Natural killer cell (primary cell): ENCODE measurements at regions not wholly inside any gene's neighbourhood (a gene's known extent, or its start where the extent isn't known, plus 50 kb on each side); places are given as distances from the start of the nearest gene placed in this dataset.

Source experiments
- ATAC-seq, 3 donors: fragments of 150-1000 bp in 2 of 3; fragments of 200-7000 bp in 1 of 3; cut with Tn5 transposase; 1 replicate in 1 of 3; 2 replicates in 2 of 3; pipeline ENCODE4 v1.10.0; 2021; ENCODE audit warnings: mild to moderate bottlenecking in 2 of 3, moderate library complexity in 2 of 3
- DNase-seq, 2 donors: peaks; one replicate each; pipeline versions ENCODE4 v3.0.0 to v3.0.0-alpha.2; 2013 to 2021; ENCODE audit warnings: mixed read lengths in 1 of 2
- H3K27ac ChIP-seq: one replicate; pipeline ENCODE4 v1.5.1; 2013; ENCODE audit warnings: mild to moderate bottlenecking, low read length
- H3K27me3 ChIP-seq: one replicate; pipeline ENCODE4 v1.6.1; 2013; ENCODE audit warnings: low read length; ENCODE audit not compliant: control insufficient read depth, insufficient read depth
- H3K36me3 ChIP-seq: one replicate; pipeline ENCODE4 v1.6.1; 2013; ENCODE audit warnings: low read length; ENCODE audit not compliant: control insufficient read depth, insufficient read depth
- H3K4me1 ChIP-seq: one replicate; pipeline ENCODE4 v1.6.1; 2013; ENCODE audit warnings: low read length; ENCODE audit not compliant: control insufficient read depth, insufficient read depth
- H3K4me3 ChIP-seq: one replicate; pipeline ENCODE4 v1.5.1; 2013; ENCODE audit warnings: low read length
- H3K9me3 ChIP-seq: one replicate; pipeline ENCODE4 v1.6.1; 2013; ENCODE audit warnings: low read length; ENCODE audit not compliant: control insufficient read depth, insufficient read depth
- H3K27ac Mint-ChIP-seq, 2 donors: one replicate each; pipeline ENCODE4 v1.8.0; 2022; ENCODE audit warnings: mild to moderate bottlenecking in 2 of 2, mixed read lengths in 2 of 2, moderate library complexity in 1 of 2
- H3K27me3 Mint-ChIP-seq, 2 donors: one replicate each; pipeline ENCODE4 v1.8.0; 2022; ENCODE audit warnings: low read depth in 2 of 2, mixed read lengths in 2 of 2
- H3K36me3 Mint-ChIP-seq: one replicate; pipeline ENCODE4 v1.8.0; 2022; ENCODE audit warnings: mixed read lengths
- H3K4me1 Mint-ChIP-seq, 2 donors: one replicate each; pipeline ENCODE4 v1.8.0; 2022; ENCODE audit warnings: mixed read lengths in 2 of 2
- H3K4me3 Mint-ChIP-seq: one replicate; pipeline ENCODE4 v1.8.0; 2022; ENCODE audit warnings: mild to moderate bottlenecking, moderate library complexity, mixed read lengths
- H3K9me3 Mint-ChIP-seq, 2 donors: one replicate each; pipeline ENCODE4 v1.8.0; 2022; ENCODE audit warnings: mixed read lengths in 2 of 2
- whole genome bisulfite sequencing: methylation state at CpG from one replicate; pipeline ENCODE4 v1.1.7; 2013; ENCODE audit warnings: missing lambda C conversion rate; ENCODE audit not compliant: insufficient coverage; 5-methylcytosine and 5-hydroxymethylcytosine counted together
- intact Hi-C: fragments of 100-400 bp; cut with micrococcal nuclease; formaldehyde crosslinking; loops from one replicate; pipeline ENCODE4 v1.14.2; 2022
- TF ChIP-seq, protein P1 (sequence below): fragments of 200-600 bp; IDR thresholded peaks from one replicate; pipeline ENCODE4 v1.8.0; 2022; ENCODE audit warnings: antibody characterized with exemption

DNA sequence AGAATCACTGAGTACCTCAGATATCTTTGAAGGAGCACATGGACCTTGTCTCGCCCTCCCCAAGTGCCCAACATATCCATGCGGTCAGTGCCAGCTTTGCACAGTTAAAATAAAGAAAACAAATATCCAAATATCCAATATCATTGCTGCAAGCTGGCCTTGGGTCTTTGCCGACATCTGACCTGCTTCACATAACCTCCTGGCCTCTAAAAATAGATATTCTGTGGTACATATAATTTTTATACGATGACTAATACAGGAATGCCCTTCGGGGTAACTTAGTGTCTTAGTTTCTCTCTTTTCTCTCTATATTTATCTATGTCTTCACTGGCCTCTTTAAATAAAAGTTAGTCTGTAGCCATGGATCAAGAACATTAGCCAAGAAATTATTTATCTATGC lies 67.8 kb downstream of the MAF start:
- no peaks in the 10 kb centered on the region for H3K4me1 ChIP-seq
- H3K4me1 Mint-ChIP-seq = no peaks in the 10 kb centered on the region
- TF ChIP-seq, protein P1, sequence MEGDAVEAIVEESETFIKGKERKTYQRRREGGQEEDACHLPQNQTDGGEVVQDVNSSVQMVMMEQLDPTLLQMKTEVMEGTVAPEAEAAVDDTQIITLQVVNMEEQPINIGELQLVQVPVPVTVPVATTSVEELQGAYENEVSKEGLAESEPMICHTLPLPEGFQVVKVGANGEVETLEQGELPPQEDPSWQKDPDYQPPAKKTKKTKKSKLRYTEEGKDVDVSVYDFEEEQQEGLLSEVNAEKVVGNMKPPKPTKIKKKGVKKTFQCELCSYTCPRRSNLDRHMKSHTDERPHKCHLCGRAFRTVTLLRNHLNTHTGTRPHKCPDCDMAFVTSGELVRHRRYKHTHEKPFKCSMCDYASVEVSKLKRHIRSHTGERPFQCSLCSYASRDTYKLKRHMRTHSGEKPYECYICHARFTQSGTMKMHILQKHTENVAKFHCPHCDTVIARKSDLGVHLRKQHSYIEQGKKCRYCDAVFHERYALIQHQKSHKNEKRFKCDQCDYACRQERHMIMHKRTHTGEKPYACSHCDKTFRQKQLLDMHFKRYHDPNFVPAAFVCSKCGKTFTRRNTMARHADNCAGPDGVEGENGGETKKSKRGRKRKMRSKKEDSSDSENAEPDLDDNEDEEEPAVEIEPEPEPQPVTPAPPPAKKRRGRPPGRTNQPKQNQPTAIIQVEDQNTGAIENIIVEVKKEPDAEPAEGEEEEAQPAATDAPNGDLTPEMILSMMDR = no peak
- H3K27ac ChIP-seq = no peak overlapping the region
- intact Hi-C loops = no loop called here
- DNase-seq (no peak), ATAC-seq (no peak)
- no peak overlapping the region for H3K4me3 ChIP-seq
- 94% methylated on average over 3 of the region's 5 CpGs for WGBS
- H3K27ac Mint-ChIP-seq = no peak overlapping the region
- no peaks in the 10 kb centered on the region for H3K27me3 ChIP-seq
- no peaks in the 10 kb centered on the region for H3K27me3 Mint-ChIP-seq
- H3K36me3 Mint-ChIP-seq = no peaks in the 10 kb centered on the region
- no peaks in the 10 kb centered on the region for H3K9me3 Mint-ChIP-seq
- H3K4me3 Mint-ChIP-seq = no peak overlapping the region
- H3K9me3 ChIP-seq = no peaks in the 10 kb centered on the region
- no peaks in the 10 kb centered on the region for H3K36me3 ChIP-seq

DNA sequence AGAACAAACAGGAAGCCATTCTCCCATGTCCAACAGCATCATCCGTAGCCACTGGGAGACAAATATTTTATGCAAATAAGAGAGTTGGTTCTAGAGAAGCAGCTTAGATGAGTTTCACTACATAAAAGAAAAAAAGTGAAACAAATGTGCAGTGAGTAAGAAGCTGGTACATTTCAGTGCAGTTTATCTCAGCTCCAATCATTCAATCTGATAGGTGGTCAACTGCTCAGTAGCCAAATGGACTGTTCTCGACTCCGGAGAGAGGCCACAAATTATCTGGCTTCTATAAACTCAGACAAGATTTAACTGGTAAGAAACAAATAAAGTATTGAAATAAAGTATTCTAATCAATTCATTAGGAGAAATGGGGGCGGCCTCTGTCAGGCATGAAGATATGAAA lies 68.3 kb downstream of the MAF start:
- H3K27ac Mint-ChIP-seq = no peak overlapping the region
- Histone ChIP-seq H3K36me3 (no peaks in the 10 kb centered on the region), H3K4me3 (no peak overlapping the region), H3K27ac (no peak overlapping the region), H3K4me1 (no peaks in the 10 kb centered on the region), H3K9me3 (no peaks in the 10 kb centered on the region), H3K27me3 (no peaks in the 10 kb centered on the region)
- no peaks in the 10 kb centered on the region for H3K36me3 Mint-ChIP-seq
- intact Hi-C loops = no loop called here
- no peaks in the 10 kb centered on the region for H3K9me3 Mint-ChIP-seq
- H3K4me1 Mint-ChIP-seq = no peaks in the 10 kb centered on the region
- H3K4me3 Mint-ChIP-seq = no peak overlapping the region
- no peaks in the 10 kb centered on the region for H3K27me3 Mint-ChIP-seq
- ATAC-seq (no peak), DNase-seq (no peak)
- TF ChIP-seq, protein P1 = no peak
- WGBS = 100% methylated on average over 3 of the region's 4 CpGs

DNA sequence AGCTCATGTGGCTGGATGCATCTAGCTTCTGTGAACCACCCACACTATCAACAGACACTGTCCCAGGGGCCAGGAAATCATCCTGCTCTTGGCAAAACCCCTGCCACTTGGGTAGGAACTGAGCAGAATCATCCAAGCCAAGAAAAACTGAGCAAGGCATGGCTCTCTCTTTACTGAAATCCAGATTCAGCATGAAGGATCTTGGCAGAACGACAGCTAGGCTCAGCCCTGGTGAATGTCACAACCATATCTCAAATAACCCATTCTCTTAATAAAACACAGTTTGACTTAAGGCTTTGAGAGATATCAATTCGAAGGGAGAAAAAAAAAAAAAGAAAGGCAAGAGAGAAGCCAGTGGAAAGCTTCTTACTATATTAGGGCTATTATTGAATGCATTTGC lies 72.2 kb downstream of the MAF start:
- intact Hi-C loops = no loop called here
- 88% methylated on average over 1 of the region's 2 CpGs for WGBS
- H3K4me3 ChIP-seq = no peak overlapping the region
- H3K9me3 Mint-ChIP-seq = no peaks in the 10 kb centered on the region
- H3K36me3 ChIP-seq = no peaks in the 10 kb centered on the region
- no peak overlapping the region for H3K27ac ChIP-seq
- no peaks in the 10 kb centered on the region for H3K27me3 ChIP-seq
- H3K4me3 Mint-ChIP-seq = no peak overlapping the region
- no peaks in the 10 kb centered on the region for H3K4me1 ChIP-seq
- DNase-seq (no peak), ATAC-seq (no peak)
- H3K27me3 Mint-ChIP-seq = peaks cover 11 to 19% of the 10 kb centered on the region in 2 donors
- H3K36me3 Mint-ChIP-seq = no peaks in the 10 kb centered on the region
- H3K4me1 Mint-ChIP-seq = no peaks in the 10 kb centered on the region
- TF ChIP-seq, protein P1 = no peak
- H3K9me3 ChIP-seq = no peaks in the 10 kb centered on the region
- no peak overlapping the region for H3K27ac Mint-ChIP-seq

DNA sequence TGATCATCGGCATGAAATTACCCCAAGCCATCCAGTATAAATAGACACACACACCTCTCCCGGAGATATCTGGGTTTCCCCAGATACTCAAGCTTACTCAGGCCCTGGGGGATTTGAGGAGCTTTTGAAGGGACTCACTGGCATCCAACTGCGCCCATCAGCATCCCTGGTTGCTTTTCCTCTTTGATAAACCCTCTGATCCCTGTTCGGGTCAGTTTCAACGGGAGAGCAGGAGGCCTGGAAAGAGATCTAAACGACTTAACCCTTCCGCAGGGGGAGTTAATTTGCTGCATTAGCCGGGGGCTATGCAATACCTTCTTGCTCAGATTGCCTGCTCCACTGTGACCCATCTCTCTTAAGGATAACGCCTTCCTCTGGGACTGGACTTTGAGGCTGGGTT lies 76.6 kb downstream of the MAF start:
- no peak overlapping the region for H3K27ac Mint-ChIP-seq
- DNase-seq (no peak), ATAC-seq (no peak)
- peaks cover 20 to 26% of the 10 kb centered on the region in 2 donors for H3K27me3 Mint-ChIP-seq
- no peak overlapping the region for H3K4me3 Mint-ChIP-seq
- Histone ChIP-seq H3K4me3 (no peak overlapping the region), H3K4me1 (peaks cover 10% of the 10 kb centered on the region), H3K36me3 (no peaks in the 10 kb centered on the region), H3K9me3 (no peaks in the 10 kb centered on the region), H3K27me3 (no peaks in the 10 kb centered on the region), H3K27ac (no peak overlapping the region)
- H3K9me3 Mint-ChIP-seq = no peaks in the 10 kb centered on the region
- intact Hi-C loops = no loop called here
- H3K4me1 Mint-ChIP-seq = peaks cover 9 to 10% of the 10 kb centered on the region in 2 donors
- TF ChIP-seq, protein P1 = no peak
- 88% methylated on average over 8 of the region's 9 CpGs for WGBS
- H3K36me3 Mint-ChIP-seq = no peaks in the 10 kb centered on the region
